GM18868 (cell line): ENCODE measurements at regions not wholly inside any gene's neighbourhood (a gene's known extent, or its start where the extent isn't known, plus 50 kb on each side); places are given as distances from the start of the nearest gene placed in this dataset.
A peak's percentile ranks its signal among the peaks of the same experiment; 100 is the strongest.
"Not testable (repeated sequence)": the region's sequence is repeated elsewhere in the genome, so short reads cannot be mapped to it uniquely, and the experiment has no call there.

Source experiments
- ATAC-seq: cut with Tn5 transposase; IDR thresholded peaks from one replicate; pipeline ENCODE4 v1.9.1; 2021; ENCODE audit warnings: mild to moderate bottlenecking, moderate library complexity; ENCODE audit not compliant: unreplicated experiment

DNA sequence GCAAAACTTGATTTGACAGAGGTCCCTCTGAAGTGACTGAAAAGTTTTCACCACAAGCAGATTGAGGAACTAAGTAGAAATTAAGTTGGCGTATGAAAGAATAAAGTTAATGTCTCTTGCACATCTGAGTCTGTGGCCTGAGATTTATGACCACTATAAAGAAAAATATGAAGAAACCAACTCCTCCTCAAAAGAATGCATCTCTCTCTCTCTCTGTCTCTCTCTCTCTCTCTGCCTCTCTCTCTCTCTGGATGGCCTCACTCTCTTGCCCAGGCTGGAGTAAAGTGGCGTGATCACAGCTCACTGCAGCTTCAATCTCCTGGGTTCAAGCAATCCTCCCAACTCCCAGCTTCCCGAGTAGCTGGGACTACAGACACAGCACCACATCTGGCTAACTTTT lies 55.2 kb downstream of the RPL22L1 start:
- ATAC-seq, result no peak

DNA sequence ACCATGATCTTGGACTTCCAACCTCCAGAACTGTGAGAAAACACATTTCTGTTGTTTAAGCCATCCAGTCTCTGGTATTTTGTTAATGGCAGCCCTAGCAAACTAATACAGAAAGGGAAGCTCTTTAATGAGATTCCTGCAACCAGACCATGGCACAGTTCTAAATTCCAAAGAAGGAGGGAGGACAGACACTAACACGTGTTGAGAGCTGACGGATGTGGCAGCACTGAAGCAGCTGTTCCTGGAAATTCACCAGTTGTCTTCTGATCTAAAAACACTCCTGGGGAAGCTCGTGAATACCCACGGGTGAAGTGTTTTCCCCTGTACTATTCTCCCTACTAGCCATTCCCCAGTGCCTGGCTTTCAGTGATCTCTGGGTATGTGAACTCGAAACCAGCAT lies 56.7 kb downstream of the RPL22L1 start:
- no peak for ATAC-seq

DNA sequence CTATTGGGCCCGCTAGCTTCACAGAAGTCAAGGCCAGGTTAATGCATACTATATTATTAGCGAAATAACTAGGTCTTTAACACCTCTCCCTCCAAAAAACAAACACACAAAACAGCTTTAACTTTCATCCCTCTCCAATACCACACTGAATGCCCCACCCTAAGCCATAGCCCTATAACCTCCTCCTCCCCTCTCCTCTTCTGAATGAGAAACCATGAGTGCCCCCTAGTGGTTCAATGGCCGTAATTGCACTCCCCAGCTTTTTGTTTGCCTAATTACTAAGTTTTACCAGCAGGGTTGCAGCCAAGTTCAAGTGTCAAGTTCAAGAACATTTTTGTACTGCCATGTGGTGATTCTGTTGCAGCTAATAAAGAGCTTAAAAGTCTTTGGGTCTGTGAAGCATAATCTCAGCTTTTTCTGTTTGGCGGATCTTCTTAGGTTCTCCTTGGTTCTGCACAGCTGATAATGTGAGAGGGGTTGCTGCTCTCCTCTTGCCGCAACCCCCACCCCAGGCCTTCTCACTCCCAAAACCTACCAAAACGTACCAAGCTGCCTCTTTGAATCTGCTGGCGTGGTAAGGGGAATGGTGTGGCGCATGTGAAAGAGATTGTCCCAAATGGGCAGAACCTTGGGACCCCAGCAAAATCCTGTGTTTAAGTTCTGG lies 57.9 kb downstream of the RPL22L1 start:
- peak; percentile 77 for ATAC-seq

DNA sequence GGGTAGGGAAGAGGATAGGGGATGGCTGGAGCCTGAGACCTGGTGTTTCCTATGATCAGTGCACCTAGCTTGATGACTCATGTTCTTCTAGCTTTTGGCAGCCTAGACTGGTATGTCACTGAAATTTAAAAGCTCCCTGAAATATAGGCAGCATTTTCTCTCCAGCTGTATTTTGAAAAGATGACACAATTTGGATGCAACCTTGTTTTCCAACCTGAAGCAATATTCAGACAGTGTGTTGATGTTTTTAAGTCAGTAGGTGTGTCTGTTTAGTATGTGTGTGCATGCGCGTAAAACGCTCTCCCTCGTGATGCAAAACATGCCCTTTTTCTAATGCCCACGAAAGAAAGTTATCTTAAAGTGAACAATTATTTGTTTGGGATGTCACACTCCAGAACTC lies 58.5 kb downstream of the RPL22L1 start:
- ATAC-seq, result no peak

DNA sequence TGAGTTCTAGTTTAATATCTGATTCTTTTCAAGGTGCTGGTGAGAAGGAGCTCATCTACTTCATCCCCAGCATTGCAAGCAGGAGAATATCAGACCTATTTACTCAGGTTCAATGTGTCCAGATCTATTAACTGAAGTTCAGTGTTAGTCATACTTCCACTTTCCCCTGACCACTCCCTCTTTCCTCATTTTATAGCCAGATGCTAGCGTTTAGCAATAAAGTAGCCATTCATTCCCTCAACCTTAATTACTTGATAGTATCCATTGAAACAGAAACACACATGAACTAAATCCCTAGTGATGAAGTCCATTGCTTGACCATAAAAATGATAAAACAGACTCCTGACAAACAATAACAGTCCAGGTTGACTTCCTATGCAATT lies 60.0 kb downstream of the RPL22L1 start:
- ATAC-seq, result no peak

DNA sequence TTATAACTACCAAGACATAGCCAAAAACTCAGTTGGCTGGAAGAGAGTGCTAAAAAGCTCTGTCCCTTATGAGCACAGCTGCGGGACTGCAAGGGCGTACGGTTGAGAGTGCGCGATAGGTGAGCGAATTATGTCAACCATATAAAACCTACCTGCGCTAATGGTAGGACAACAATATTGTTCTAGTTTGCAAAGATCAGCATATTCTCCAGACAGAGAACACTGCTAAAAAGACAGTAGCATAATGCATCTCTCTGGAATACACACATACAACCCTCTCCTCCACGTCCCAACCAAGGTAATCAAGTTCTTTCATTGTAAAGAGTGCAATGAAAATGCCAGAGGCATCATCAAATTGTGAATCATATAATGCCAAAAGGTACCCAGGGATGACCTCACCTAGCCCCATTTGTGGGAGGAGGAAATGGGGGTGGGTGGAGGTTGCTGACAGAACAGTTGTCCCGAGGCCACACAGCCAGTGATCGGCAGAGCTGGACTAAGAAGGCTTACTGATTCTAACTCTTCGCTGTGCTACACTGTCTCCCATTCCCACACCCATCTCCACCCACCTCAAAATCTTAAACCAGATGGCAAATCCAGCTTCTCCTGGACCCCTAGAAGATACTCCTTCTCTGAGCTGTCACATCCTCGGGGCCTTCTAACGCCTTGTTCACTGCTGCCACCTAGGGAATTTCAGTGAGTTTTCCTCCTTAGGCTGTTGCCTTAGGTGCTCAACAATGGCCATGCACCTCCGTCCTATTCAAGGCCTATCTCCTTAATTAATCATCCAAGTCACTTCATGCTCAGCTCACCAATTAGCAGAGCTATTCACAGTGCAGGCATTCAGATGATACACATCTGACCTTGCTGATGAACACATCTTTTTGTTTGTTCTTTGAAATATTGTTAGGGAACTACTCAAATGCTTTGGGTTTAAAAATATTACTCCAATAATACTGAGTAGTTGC lies 60.7 kb downstream of the RPL22L1 start:
- no peak for ATAC-seq

DNA sequence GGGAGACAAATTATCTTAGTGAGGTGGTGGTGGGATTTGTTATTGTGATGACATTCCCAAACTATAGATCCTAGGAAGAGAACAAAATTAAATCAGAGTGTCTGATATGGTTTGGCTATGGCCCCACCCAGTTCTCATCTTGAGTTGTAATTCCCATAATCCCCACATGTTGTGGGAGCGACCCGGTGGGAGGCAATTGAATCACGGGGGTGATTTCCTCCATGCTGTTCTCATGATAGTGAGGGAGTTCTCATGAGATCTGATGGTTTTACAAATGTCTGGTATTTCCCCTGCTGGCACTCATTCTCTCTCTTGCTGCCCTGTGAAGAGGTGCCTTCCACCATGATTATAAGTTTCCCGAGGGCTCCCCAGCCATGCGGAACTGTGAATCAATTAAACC lies 62.0 kb downstream of the RPL22L1 start:
- no peak for ATAC-seq

DNA sequence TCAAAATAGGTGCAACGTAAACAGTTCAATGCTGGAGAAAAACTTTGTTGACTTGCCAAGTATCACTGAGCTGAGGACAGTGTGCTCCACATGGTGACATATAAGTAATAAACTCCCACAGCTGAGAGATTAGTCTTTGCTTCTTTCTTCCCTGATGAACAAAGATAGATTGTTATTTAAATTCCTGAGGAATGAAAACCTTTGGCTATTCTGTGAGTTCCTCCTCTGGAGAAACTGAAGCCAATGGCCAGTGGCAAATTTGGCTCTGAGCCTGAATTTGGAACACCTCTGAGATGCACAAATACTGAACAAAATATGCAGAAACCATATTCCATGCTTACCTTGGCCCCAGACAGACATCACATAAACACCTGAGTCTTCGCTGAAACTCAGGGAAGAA lies 63.3 kb downstream of the RPL22L1 start:
- no peak for ATAC-seq

DNA sequence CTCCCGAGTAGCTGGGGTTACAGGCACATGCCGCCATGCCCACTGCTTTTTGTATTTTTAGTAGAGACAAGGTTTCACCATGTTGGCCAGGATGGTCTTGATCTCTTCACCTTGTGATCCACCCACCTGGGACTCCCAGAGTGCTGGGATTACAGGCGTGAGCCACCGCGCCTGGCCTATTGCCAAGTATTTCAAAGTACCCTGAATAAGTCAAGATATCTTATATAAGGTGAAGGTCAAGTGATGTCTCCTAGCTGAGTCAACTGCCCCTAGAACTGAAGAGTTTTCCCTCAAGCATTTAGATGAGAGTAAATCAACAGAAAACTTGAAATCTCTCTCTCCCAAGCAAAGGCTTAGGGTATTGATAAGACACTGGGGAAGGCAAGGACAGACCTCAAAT lies 63.9 kb downstream of the RPL22L1 start:
- ATAC-seq, result no peak

DNA sequence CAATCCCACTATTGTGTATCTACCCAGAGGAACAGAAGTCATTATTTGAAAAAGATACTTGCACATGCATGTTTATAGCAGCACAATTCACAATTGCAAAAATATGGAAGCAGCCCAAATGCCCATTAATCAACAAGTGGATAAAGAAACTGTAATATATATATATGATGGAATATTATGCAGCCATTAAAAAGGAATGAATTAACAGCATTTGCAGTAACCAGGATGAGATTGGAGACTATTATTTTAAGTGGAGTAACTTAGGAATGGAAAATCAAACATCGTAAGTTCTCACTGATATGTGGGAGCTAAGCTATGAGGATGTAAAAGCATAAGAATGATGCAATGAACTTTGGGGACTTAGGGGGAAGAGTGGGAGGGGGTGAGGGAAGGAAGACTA lies 64.7 kb downstream of the RPL22L1 start:
- not testable (repeated sequence) for ATAC-seq

DNA sequence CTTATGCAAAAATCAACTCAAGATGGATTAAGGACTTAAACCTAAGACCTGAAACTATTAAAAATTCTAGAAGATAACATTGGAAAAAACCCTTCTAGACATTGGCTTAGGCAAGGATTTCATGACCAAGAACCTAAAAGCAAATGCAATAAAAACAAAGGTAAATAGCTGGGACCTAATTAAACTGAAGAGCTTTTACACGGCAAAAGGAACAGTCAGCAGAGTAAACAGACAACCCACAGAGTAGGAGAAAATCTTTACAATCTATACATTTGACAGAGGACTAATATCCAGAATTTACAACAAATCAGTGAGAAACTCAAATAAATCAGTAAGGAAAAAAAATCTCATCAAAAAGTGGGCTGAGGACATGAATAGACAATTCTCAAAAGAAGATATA lies 65.4 kb downstream of the RPL22L1 start:
- not testable (repeated sequence) for ATAC-seq

DNA sequence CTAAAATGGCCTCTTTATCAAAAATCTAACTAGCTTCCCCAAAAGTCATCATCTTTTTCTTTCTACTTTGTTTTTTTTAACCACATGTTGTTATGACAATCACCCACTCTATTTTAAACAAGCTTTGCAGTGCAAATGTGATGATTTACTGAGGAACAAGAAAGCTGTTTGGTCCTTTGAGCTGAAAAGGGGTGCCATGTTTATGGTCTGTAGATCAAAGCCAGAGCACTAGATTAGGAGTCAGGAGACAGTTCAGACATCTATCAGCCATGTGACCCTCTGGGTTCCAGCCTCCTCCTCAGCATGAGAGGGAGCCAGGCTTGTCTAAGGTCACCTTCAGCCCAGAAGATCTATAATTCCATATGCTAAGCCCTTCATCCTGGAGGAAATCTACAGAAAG lies 65.9 kb downstream of the RPL22L1 start:
- no peak for ATAC-seq

DNA sequence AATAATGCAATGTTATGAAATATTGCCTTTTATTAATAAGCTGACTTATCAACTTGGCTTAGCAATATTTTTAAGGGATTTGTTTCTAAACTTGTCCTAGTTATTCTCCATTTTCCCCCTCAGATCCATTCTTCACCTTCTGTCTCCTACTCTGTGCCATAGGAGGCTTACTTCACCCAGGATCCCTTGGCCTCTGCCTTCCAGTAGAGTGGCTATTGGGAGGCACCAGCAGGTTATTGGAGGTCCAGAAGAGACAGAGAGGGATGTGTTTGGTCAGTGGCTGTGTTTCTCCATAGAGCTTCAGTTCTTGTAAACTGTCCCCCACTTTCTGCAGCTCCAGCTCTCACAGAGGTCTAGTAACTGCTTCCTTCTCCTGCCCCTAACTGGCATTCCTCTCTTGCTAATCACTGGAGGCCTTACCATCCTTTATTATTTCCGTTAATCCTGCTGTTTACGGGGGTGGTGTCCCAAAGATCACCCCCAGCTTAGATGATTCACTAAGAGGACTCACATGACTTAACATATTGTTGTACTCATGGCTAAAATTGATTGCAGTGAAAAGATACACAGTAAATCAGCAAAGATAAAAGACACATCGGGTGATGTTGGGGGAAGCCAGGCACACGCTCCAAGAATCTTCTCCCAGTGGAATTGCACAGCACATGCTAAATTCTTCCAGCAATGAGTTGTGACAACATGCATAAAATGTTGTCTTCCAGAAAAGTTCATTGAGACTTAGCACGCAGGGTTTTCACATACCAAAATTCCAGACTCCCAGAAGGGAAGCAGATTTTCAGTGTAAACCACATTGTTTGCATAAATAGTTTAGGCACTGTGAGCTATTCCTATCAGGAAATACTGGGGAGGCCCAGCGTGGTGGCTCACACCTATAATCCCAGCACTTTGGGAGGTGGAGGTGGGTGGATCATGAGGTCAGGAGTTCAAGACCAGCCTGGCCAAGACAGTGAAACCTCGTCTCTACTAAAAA lies 67.5 kb downstream of the RPL22L1 start:
- no peak for ATAC-seq

DNA sequence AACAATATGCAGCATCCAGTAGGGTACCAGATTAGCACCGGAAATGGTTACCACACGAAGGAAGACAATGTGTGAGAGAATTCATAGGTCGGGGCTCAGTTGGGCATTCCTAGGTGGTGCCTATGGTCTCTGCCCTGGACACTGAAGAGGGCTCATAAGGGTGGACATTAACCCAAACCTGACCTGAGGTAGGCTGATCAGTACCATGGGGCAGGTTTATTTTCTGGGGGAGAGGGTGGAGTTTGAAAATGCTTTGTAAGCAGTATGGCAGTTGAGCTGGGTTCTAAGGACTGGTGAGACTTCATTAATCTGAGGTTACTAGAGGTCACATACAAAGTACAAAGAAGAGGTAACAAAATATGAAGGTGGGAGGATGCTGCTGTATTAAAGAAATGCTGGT lies 68.4 kb downstream of the RPL22L1 start:
- ATAC-seq, result no peak

DNA sequence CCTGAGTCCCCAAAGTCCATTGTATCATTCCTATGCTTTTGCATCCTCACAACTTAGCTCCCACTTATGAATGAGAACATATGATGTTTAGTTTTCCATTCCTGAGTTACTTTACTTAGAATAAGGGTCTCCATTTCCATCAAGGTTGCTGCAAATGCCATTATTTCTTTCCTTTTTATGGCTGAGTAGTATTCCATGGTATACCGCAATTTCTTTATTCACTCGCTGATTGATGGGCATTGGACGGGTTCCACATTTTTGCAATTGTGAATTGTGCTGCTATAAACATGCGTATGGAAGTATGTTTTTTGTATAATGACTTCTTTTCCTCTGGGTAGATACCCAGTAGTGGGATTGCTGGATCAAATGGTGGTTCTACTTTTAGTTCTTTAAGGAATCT lies 69.7 kb downstream of the RPL22L1 start:
- ATAC-seq, result not testable (repeated sequence)

DNA sequence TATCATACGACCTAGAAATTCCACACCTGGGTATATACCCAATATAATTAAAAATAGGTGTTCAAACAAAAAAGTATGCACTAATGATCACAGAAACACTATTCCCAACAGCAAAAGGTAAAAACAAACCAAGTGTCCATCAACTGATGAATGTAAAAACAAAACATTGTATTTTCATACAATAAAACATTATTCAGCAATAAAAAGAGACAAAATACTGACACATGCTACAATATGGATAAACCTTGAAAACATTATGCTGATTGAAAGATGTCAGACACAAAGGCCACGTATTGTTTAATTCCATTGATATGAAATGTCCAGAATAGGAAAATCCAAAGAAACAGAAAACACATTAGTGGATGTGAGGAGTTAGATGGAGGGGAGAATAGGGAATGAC lies 71.0 kb downstream of the RPL22L1 start:
- no peak for ATAC-seq

DNA sequence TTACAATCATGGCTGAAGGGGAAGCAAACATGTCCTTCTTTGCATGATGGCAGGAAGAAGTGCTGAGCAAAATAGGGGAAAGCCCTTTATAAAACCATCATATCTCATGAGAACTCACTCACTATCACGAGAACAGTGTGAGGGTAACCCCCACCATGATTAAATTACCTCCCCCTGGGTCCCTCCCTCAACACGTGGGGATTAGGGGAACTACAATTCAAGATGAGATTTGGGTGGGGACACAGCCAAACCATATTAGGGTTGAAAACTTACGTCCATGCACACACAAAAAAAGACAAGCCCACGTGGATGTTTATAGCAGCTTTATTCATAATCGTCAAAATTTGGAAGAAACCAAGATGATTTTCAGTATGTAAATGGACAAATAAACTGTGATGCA lies 72.3 kb downstream of the RPL22L1 start:
- ATAC-seq, result no peak

DNA sequence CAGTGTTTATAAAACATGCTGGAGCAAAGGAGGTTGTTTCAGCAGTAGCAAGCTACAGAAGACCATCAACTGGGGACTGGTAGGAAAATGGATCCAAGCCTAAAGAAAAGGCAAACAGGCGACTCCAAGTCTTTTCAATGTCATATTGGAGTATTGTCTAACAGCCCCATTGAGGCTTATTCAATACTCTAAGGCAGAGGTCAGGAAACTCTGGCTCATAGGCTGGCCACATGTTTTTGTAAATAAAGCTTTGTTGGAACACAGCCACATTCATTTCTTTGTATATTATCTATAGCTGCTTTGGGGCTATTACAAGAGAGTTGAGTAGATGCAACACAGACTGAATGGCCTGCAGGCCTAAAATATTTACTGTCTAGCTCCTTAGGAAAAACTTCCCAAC lies 77.5 kb downstream of the RPL22L1 start:
- no peak for ATAC-seq

DNA sequence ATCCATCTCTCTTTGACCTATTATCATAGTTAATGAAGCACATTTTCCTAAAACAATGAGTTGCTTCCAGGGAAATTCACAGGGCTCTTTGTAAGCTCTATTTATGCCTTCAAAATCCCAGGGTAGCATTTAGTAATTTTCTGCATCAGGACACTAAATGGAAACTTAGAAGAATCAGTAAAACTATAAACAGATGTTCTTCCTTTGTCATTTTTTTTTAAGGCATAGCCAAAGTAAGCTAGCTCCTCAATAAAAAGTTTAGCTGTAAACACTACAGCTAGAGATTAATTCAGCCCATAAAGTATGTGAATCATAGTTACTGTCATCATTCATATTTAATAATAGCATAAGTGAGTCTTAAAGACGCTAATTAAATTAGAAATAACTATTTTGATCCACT lies 79.3 kb downstream of the RPL22L1 start:
- ATAC-seq, result no peak

DNA sequence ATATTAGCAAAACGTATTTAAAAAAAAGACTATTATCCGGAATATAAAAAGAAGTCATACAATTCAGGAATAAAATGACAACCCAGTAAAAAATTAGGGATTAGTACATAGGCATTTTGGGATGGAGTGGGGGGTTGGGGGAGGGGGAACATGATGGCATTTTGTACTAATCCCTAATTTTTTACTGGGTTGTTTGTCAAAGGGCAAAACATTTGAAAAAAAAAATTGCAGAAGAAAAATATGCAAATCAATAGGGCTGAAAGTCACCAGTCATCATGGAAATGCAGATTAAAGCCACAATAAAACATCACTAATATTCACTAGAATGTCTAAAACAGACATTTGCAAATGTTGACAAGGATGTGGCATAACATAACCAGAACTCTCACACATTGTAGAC lies 82.5 kb downstream of the RPL22L1 start:
- no peak for ATAC-seq

DNA sequence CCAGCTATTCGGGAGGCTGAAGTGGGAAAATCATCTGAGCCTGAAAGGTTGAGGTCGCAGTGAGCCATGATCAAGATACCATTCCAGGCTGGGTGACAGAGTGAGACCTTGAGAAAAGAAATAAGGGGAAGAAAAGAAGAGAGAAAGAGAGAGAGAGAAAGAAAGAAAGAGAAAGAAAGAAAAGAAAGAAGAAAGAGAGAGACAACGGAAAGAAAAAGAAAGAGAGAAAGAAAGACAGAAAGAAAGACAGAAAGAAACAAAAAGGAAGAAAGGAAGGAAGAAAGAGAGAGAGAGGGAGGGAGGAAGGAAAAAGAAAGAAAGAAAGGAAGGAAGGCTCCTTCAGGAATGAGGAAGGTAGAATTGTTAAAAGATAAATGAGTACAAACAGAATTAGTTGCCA lies 84.5 kb downstream of the RPL22L1 start:
- no peak for ATAC-seq
